AG09309 (cell line): ENCODE measurements at regions not wholly inside any gene's neighbourhood (a gene's known extent, or its start where the extent isn't known, plus 50 kb on each side); places are given as distances from the start of the nearest gene placed in this dataset.

Experiments used
- DNase-seq: peaks from one replicate; pipeline ENCODE4 v3.0.0-alpha.2; 2010; ENCODE audit warnings: low read depth
- H3K4me3 ChIP-seq: 2 replicates; pipeline ENCODE4 v1.5.1; 2011; ENCODE audit warnings: mild to moderate bottlenecking, low read depth, low read length, moderate library complexity; ENCODE audit not compliant: control insufficient read depth
- TF ChIP-seq, protein P1 (sequence below): IDR thresholded peaks from 2 replicates; pipeline ENCODE4 v1.5.1; 2011; ENCODE audit warnings: mild to moderate bottlenecking, low read depth, low read length, inconsistent platforms; ENCODE audit not compliant: insufficient read depth, control insufficient read depth; ENCODE audit errors: missing control alignments

DNA sequence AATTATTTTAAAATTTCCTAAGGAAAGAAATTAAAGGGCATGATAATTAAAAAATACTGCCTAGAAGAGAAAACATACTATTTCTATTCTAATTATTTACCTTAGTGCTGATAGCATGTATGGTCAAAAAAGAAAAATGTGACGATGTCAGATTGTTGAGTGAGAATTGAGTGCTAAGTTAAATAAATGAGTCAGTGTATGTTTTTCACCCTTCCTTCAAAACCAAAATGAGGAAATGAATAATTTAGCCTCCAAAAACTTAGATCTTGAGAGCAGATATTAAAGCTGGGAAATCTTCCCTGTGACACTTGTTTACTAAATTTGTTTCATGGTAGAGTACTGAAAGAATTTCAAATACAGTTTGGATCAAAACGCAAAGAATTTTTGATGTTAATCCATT, 58.6 kb upstream of the NYAP2 start:
- no peak for DNase-seq
- H3K4me3 ChIP-seq: no peak overlapping the region
- TF ChIP-seq, protein P1, sequence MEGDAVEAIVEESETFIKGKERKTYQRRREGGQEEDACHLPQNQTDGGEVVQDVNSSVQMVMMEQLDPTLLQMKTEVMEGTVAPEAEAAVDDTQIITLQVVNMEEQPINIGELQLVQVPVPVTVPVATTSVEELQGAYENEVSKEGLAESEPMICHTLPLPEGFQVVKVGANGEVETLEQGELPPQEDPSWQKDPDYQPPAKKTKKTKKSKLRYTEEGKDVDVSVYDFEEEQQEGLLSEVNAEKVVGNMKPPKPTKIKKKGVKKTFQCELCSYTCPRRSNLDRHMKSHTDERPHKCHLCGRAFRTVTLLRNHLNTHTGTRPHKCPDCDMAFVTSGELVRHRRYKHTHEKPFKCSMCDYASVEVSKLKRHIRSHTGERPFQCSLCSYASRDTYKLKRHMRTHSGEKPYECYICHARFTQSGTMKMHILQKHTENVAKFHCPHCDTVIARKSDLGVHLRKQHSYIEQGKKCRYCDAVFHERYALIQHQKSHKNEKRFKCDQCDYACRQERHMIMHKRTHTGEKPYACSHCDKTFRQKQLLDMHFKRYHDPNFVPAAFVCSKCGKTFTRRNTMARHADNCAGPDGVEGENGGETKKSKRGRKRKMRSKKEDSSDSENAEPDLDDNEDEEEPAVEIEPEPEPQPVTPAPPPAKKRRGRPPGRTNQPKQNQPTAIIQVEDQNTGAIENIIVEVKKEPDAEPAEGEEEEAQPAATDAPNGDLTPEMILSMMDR: no peak

DNA sequence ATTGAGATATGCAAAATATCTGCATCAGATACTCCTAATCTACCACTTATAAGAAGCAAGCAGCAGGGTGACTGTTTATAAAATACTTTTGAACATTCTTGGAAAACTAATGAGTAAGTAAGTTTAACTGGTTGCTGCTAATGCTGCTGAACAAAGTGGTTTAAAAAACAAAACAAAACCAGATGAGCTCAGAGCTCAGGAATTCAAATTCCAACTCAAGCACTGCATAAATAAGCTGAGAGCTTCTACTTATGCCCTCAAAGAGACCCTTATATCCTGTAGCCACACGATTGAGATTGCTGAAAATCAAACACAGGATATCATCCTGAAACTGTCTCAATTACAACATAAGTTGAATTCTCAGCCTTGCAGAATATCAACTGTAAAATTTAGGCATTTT, 62.3 kb upstream of the NYAP2 start:
- DNase-seq: peak; percentile 32
- H3K4me3 ChIP-seq: no peak overlapping the region
- TF ChIP-seq, protein P1: no peak

DNA sequence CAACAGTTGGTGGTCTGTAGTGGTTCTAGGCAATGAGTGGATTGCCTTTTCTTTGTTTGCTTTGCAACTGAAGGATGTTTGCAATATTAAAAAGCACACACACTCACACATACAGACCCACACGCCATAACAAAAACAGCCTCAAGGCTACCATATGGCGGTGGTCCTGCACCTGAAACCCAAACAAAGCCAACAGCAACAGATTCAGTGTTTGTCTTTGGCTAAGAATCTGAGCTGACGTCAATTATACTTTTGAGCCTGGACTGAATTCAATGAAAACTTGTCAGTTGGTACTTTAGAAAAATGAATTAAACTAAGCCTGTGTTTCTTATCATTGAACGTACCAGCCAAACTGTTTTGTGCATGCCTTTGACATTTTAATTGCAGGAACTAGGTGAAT, 65.0 kb upstream of the NYAP2 start:
- TF ChIP-seq, protein P1: no peak
- H3K4me3 ChIP-seq: no peak overlapping the region
- no peak for DNase-seq

DNA sequence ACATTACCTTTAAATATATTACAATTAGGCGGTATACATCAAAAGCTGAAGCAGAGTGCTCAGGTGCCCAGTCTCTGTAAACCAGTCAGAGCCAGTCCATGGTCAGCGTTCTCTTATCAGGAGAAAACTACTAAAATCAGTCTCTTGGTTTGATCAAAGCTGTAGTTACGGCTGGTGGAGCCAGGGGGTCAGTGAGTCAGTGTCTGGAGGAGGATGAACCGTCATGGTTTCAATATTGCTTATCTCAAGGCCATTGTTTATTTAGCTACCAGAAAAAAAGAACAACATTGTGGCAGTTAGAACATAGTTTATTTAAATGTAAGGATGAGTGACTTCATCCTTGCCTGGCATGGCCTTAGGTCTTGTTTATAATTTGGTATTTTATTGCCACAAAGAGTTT, 71.3 kb upstream of the NYAP2 start:
- TF ChIP-seq, protein P1: no peak
- H3K4me3 ChIP-seq: no peak overlapping the region
- no peak for DNase-seq

DNA sequence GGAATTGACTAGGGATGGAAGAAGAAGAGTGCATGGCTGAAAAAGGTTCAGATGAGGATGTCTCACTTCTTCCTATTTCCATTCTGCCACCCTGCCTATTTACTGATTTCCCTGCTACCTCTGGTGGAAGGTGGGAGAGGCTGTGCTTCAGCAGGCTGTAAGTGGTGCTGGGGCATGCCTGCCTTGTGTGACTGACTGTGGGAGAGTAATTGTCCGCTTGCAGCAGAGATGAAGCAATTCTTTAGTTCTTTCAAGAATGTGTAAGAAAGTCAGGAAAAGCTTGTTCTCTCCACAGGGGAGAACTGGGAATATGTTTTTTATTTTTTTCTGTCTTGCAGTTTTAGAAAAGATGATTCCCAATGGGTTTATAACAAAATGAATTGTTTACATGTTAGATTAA, 72.5 kb upstream of the NYAP2 start:
- DNase-seq: no peak
- H3K4me3 ChIP-seq: no peak overlapping the region
- TF ChIP-seq, protein P1: no peak

DNA sequence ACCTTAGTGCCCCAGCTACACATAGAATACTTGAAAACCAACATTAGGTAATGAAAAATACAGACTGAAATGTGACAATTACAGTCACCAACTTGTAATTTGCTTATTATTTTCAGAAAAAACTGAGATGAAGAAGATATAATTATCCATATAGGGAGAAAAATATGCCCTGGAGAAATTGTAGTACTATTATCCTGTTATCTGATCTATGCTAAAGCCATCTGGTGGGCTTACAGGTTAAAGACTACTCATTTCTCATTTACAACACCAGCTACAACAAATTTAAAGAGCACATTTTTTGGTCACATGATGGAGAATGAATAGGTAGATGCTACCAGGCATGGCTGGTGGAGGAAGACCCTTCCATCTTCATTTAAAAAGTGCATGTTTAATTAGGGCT, 79.6 kb upstream of the NYAP2 start:
- TF ChIP-seq, protein P1: no peak
- H3K4me3 ChIP-seq: no peak overlapping the region
- DNase-seq: no peak

DNA sequence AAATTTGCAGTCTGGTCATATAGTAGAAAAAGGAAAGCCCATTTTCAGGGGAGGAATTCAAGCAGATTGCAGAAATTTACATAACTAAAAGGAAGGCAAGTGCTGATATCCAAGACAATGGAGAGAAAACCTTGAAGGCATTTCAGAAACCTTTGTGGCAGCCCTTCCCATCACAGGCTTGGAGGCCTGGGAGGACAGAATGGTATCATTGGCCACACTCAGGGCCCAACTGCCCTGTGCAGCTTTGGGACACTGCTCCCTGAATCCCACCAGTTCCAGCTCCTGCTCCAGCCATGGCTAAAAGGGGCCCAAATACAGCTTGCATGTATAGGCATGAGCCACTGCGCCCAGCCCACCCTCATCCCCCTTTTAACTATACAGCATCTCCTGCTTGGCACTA, 81.1 kb upstream of the NYAP2 start:
- DNase-seq: no peak
- TF ChIP-seq, protein P1: no peak
- H3K4me3 ChIP-seq: no peak overlapping the region
